ENCODE measurements at regions not wholly inside any gene's neighbourhood (a gene's known extent, or its start where the extent isn't known, plus 50 kb on each side); places are given as distances from the start of the nearest gene placed in this dataset.

DNA sequence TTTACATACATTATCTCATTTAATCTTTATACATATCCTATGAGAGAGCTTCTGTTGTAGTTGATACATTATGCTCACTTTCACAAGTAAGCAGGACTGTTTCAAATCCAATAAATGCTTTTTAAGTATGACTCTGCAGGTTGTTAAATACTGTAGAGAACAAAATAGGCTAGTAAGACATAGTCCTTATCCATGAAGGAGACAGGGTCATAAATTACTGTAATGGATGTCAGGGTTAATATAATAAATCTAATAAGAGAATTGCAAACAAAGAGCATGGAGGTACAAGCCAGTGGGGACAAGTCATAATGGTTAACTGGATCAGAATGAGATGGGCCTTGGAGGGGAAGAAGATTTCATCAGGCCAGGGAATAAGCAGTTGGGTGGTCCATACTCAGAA is 303.8 kb upstream of the RGS6 start:
- H3K14ac ChIP-seq (ENCODE audit: insufficient read depth, low read length): no peak overlapping the region
- Mint-ChIP-seq H3K27ac (no peak overlapping the region), H3K36me3 (ENCODE audit: insufficient read depth in 1 of 3, low read depth in 3 of 3) (peaks cover 6 to 28% (median 21%) of the 10 kb centered on the region in 3 experiments; a peak in 6 of 7 replicates), H3K9me3 (0 out of 5 replicates have a peak, but pooled peaks cover 0 to 4% of the 10 kb centered on the region in 2 experiments), H3K4me3 (no peak overlapping the region), H3K4me1 (peaks cover 7 to 8% of the 10 kb centered on the region in 2 experiments), H3K27me3 (ENCODE audit: low read depth) (no peaks in the 10 kb centered on the region)
- no peak overlapping the region for H3K27ac ChIP-seq (ENCODE audit: insufficient read length, low read depth, low read length)
- no peak overlapping the region for H3K18ac ChIP-seq (ENCODE audit: insufficient read length, low read depth, low read length)
- no peak overlapping the region for H4K91ac ChIP-seq (ENCODE audit: insufficient read length, low read depth, low read length)
- no peak overlapping the region for H2AFZ ChIP-seq (ENCODE audit: low read length)
- H3K4me1 ChIP-seq (ENCODE audit: insufficient read depth, low read length): no peaks in the 10 kb centered on the region
- H3K23me2 ChIP-seq (ENCODE audit: insufficient read length, low read depth, low read length, poor library complexity, severe bottlenecking): no peaks in the 10 kb centered on the region
- no peak overlapping the region for H2BK20ac ChIP-seq (ENCODE audit: low read depth, low read length, poor library complexity, severe bottlenecking)
- H4K8ac ChIP-seq (replicated peaks; ENCODE audit: insufficient read length, low read depth, low read length): no peak overlapping the region
- no peaks in the 10 kb centered on the region for H3K9me3 ChIP-seq (ENCODE audit: control insufficient read depth, low read depth, low read length)
- H3K27me3 ChIP-seq (ENCODE audit: insufficient read depth, low read length): no peaks in the 10 kb centered on the region
- H3K4me2 ChIP-seq (ENCODE audit: insufficient read depth, insufficient read length, low read length): no peak overlapping the region
- H3K9ac ChIP-seq (ENCODE audit: extremely low read depth, insufficient read length, low read length): no peak overlapping the region
- no peak overlapping the region for H2BK120ac ChIP-seq (ENCODE audit: low read depth, low read length, poor library complexity, severe bottlenecking)
- H3K79me2 ChIP-seq (ENCODE audit: insufficient read depth, low read length): no peaks in the 10 kb centered on the region
- no peak overlapping the region for H3K4ac ChIP-seq (ENCODE audit: low read depth, low read length)
- TF ChIP-seq, protein P1, sequence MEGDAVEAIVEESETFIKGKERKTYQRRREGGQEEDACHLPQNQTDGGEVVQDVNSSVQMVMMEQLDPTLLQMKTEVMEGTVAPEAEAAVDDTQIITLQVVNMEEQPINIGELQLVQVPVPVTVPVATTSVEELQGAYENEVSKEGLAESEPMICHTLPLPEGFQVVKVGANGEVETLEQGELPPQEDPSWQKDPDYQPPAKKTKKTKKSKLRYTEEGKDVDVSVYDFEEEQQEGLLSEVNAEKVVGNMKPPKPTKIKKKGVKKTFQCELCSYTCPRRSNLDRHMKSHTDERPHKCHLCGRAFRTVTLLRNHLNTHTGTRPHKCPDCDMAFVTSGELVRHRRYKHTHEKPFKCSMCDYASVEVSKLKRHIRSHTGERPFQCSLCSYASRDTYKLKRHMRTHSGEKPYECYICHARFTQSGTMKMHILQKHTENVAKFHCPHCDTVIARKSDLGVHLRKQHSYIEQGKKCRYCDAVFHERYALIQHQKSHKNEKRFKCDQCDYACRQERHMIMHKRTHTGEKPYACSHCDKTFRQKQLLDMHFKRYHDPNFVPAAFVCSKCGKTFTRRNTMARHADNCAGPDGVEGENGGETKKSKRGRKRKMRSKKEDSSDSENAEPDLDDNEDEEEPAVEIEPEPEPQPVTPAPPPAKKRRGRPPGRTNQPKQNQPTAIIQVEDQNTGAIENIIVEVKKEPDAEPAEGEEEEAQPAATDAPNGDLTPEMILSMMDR (conservative IDR thresholded peaks at IDR 0.05): no peak
- no peak overlapping the region for H3K56ac ChIP-seq (ENCODE audit: insufficient read length, low read depth, low read length)
- no peak overlapping the region for H2AK5ac ChIP-seq (ENCODE audit: insufficient read length, low read length)
- no peak overlapping the region for H4K5ac ChIP-seq (ENCODE audit: insufficient read length, low read depth, low read length)
- no peak for DNase-seq
- no peaks in the 10 kb centered on the region for H3K79me1 ChIP-seq (ENCODE audit: insufficient read depth, low read depth, low read length, poor library complexity, severe bottlenecking)
- no peaks in the 10 kb centered on the region for H4K20me1 ChIP-seq (ENCODE audit: control insufficient read depth, insufficient read depth, insufficient read length)
- H2BK5ac ChIP-seq (ENCODE audit: insufficient read length, low read length): no peak overlapping the region
- H3K23ac ChIP-seq (ENCODE audit: insufficient read length, low read depth, low read length): no peak overlapping the region
- no peak overlapping the region for H2BK12ac ChIP-seq (ENCODE audit: insufficient read length, low read depth, low read length)
- H3T11ph ChIP-seq (ENCODE audit: low read length): no peak overlapping the region
- no peak overlapping the region for H2BK15ac ChIP-seq (ENCODE audit: low read depth, low read length)
